ENCODE measurements at regions not wholly inside any gene's neighbourhood (a gene's known extent, or its start where the extent isn't known, plus 50 kb on each side); places are given as distances from the start of the nearest gene placed in this dataset.

DNA sequence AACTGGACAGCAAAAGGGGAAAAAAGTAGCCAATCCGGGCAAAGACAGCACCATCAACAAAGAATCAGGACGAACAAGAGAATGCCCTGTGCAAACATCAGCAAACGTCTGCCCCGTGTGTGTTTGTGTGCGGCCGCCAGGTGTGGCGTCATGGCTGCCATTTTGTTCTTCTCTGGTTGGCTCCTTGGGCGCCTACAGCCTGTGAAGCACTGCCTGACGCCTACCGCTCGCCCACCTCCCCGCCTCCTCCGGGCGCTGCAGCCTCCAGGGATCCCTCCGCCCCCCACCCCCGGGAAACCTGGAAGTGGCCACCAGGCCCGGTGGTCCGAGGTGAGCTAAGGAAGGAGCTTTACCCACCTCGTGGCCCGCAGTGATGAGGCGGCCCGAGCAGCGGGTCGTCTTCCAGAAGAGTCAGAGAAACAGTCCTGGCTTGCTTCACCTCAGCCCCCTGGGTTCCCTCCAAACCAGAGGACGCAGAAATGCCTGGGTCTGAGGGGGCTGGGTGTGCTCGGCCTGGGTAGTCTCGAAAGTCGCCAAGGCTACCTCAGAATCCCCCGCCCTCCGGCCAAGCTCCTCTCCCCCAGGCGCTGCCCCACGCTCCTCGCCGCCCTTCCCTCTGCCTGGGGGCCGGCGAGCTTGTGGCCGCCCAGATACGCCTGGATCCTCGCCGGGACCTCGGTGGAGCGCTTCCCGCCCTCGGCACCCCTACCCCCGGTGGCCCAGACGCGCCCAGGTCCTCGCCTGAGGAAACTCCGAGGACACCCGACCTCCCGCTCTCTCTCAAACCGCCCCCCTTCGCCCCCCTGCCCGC lies 61.8 kb upstream of the IL6 start:
- no peak overlapping the region for H3K4me3 ChIP-seq (ENCODE audit: low read depth, low read length)
- TF ChIP-seq CTCF (IDR thresholded peaks at IDR 0.05; ENCODE audit: insufficient read depth, low read length, missing control alignments): no peak
- ChIA-PET POLR2A (no interaction called here), CTCF (interaction anchor here (1.0 kb wide), 1 partner anchor 62 kb away, joined by 3 read pairs; the partner anchor contains the start of gene IL6)
- no peak for DNase-seq (ENCODE audit: low read depth, low spot score)

- DNase-seq (ENCODE audit: low read depth, low spot score): no peak
- ChIA-PET CTCF (interaction anchor here (1.4 to 2.2 kb wide), 2 partner anchors 8 to 10 kb away, joined by 4 to 8 read pairs; no protein-coding TSS in a partner anchor), POLR2A (no interaction called here)
Measured at GRCh38 chr7:22663721-22664120, 63.3 kb upstream of the IL6 start.

GRCh38 chr7:22663357-22663718 lies 63.7 kb upstream of the IL6 start:
- POLR2A ChIA-PET: no interaction called here
- H3K4me3 ChIP-seq (ENCODE audit: low read depth, low read length): no peak overlapping the region
- TF ChIP-seq CTCF (IDR thresholded peaks at IDR 0.05; ENCODE audit: insufficient read depth, low read length, missing control alignments): no peak
- CTCF ChIA-PET: interaction anchor here (1.4 to 2.2 kb wide), 2 partner anchors 8 to 10 kb away, joined by 4 to 8 read pairs; no protein-coding TSS in a partner anchor
- DNase-seq (ENCODE audit: low read depth, low spot score): no peak

More at GRCh38 chr7:22663721-22664120, 63.3 kb upstream of the IL6 start:
- no peak for TF ChIP-seq CTCF (IDR thresholded peaks at IDR 0.05; ENCODE audit: insufficient read depth, low read length, missing control alignments)
- no peak overlapping the region for H3K4me3 ChIP-seq (ENCODE audit: low read depth, low read length)

GRCh38 chr7:22662556-22663356 lies 64.2 kb upstream of the IL6 start:
- ChIA-PET CTCF (interaction anchor here (1.4 to 2.2 kb wide), 2 partner anchors 9 kb away, joined by 4 to 8 read pairs; no protein-coding TSS in a partner anchor), POLR2A (no interaction called here)
- no peak for TF ChIP-seq CTCF (IDR thresholded peaks at IDR 0.05; ENCODE audit: insufficient read depth, low read length, missing control alignments)
- H3K4me3 ChIP-seq (ENCODE audit: low read depth, low read length): no peak overlapping the region
- DNase-seq (ENCODE audit: low read depth, low spot score): no peak

- DNase-seq (ENCODE audit: low read depth, low spot score): no peak
- H3K4me3 ChIP-seq (ENCODE audit: low read depth, low read length): no peak overlapping the region
- POLR2A ChIA-PET: no interaction called here
- no peak for TF ChIP-seq CTCF (IDR thresholded peaks at IDR 0.05; ENCODE audit: insufficient read depth, low read length, missing control alignments)
- CTCF ChIA-PET: interaction anchor here (1.3 to 2.2 kb wide), 3 partner anchors 9 to 75 kb away, joined by 4 to 8 read pairs (median 5); no protein-coding TSS in a partner anchor
Measured at GRCh38 chr7:22662036-22662435, 65.0 kb upstream of the IL6 start.

- no peak overlapping the region for H3K4me3 ChIP-seq (ENCODE audit: low read depth, low read length)
- CTCF ChIA-PET: interaction anchor here (1.0 to 1.4 kb wide), 2 partner anchors 13 to 64 kb away, joined by 4 to 5 read pairs; no protein-coding TSS in a partner anchor
- TF ChIP-seq CTCF (IDR thresholded peaks at IDR 0.05; ENCODE audit: insufficient read depth, low read length, missing control alignments): no peak
- POLR2A ChIA-PET: no interaction called here
- DNase-seq (ENCODE audit: low read depth, low spot score): no peak
Measured at GRCh38 chr7:22660732-22661131, 66.3 kb upstream of the IL6 start.
